MCF 10A (cell line): ENCODE measurements at regions not wholly inside any gene's neighbourhood (a gene's known extent, or its start where the extent isn't known, plus 50 kb on each side); places are given as distances from the start of the nearest gene placed in this dataset.
"Not testable (repeated sequence)": the region's sequence is repeated elsewhere in the genome, so short reads cannot be mapped to it uniquely, and the experiment has no call there.

Experiments used
- BruUV-seq: library from RNA; stranded (reverse); fragments of 400-500 nt; replicated peaks from 2 replicates; lab custom pipeline; 2021; lab: Mats Ljungman, UMichigan
- CTCF ChIA-PET: fragments of 300-600 bp; sonication (Branson Sonifier 250); formaldehyde crosslinking; extraction: SDS; loops from one replicate; lab custom pipeline; 2021; ENCODE audit warnings: antibody characterized with exemption, inconsistent platforms; lab: Yijun Ruan, JAX
- POLR2A ChIA-PET: fragments of 300-600, 350-650 bp; sonication (Branson Sonifier 250); formaldehyde crosslinking; extraction: SDS; loops from one replicate; lab custom pipeline; 2020; ENCODE audit warnings: antibody characterized with exemption, inconsistent platforms; lab: Yijun Ruan, JAX
- DNase-seq: peaks from one replicate; pipeline ENCODE4 v3.0.0-alpha.2; 2018; ENCODE audit not compliant: unreplicated experiment
- H3K27ac Mint-ChIP-seq: one replicate; pipeline ENCODE4 v1.8.0; 2022; ENCODE audit warnings: mild to moderate bottlenecking, low read depth, mixed read lengths; ENCODE audit not compliant: unreplicated experiment
- H3K27me3 Mint-ChIP-seq: one replicate; pipeline ENCODE4 v1.8.0; 2022; ENCODE audit warnings: mixed read lengths; ENCODE audit not compliant: insufficient read depth, unreplicated experiment
- H3K36me3 Mint-ChIP-seq: one replicate; pipeline ENCODE4 v1.8.0; 2022; ENCODE audit warnings: mild to moderate bottlenecking, moderate library complexity, mixed read lengths; ENCODE audit not compliant: insufficient read depth, unreplicated experiment
- H3K4me1 Mint-ChIP-seq: one replicate; pipeline ENCODE4 v1.8.0; 2022; ENCODE audit warnings: mixed read lengths; ENCODE audit not compliant: insufficient read depth, unreplicated experiment
- H3K4me3 Mint-ChIP-seq: one replicate; pipeline ENCODE4 v1.8.0; 2022; ENCODE audit warnings: mild to moderate bottlenecking, moderate library complexity, mixed read lengths; ENCODE audit not compliant: unreplicated experiment
- H3K9me3 Mint-ChIP-seq: one replicate; pipeline ENCODE4 v1.8.0; 2022; ENCODE audit warnings: mixed read lengths; ENCODE audit not compliant: unreplicated experiment
- intact Hi-C: fragments of 100-400 bp; cut with micrococcal nuclease; formaldehyde crosslinking; loops from 2 replicates; pipeline ENCODE4 v1.14.1; 2022
- TF ChIP-seq, protein P1 (sequence below): fragments of 200-600 bp; IDR thresholded peaks from one replicate; pipeline ENCODE4 v1.8.0; 2022; ENCODE audit warnings: antibody characterized with exemption, mild to moderate bottlenecking; ENCODE audit not compliant: unreplicated experiment

DNA sequence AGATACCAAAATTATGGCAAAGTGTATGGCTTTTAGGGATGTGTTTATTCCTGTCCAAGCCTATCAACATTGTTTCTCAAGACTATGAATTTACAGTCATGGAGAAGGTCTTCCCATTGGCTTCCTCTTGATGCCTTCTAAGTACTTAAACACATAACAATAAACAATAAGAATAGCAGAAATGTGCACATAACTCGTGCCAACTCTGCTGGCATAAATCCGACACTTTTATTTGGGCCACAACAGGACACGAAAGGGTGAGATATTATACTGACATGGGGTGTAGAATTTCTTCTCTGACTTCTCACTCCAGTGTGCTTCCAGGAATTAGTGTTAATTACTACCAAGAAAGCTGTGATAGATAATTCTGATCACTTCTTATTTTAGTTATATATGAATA lies 695.9 kb upstream of the SLC35B3 start:
- Mint-ChIP-seq H3K4me1 (peaks cover 15% of the 10 kb centered on the region), H3K27me3 (no peaks in the 10 kb centered on the region), H3K9me3 (no peaks in the 10 kb centered on the region), H3K4me3 (no peak overlapping the region), H3K36me3 (no peaks in the 10 kb centered on the region), H3K27ac (no peak overlapping the region)
- TF ChIP-seq, protein P1, sequence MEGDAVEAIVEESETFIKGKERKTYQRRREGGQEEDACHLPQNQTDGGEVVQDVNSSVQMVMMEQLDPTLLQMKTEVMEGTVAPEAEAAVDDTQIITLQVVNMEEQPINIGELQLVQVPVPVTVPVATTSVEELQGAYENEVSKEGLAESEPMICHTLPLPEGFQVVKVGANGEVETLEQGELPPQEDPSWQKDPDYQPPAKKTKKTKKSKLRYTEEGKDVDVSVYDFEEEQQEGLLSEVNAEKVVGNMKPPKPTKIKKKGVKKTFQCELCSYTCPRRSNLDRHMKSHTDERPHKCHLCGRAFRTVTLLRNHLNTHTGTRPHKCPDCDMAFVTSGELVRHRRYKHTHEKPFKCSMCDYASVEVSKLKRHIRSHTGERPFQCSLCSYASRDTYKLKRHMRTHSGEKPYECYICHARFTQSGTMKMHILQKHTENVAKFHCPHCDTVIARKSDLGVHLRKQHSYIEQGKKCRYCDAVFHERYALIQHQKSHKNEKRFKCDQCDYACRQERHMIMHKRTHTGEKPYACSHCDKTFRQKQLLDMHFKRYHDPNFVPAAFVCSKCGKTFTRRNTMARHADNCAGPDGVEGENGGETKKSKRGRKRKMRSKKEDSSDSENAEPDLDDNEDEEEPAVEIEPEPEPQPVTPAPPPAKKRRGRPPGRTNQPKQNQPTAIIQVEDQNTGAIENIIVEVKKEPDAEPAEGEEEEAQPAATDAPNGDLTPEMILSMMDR = no peak
- POLR2A ChIA-PET = no interaction called here
- DNase-seq = no peak
- no TSS peak for BruUV-seq
- intact Hi-C loops = no loop called here
- CTCF ChIA-PET = interaction anchor here (0.5 to 0.6 kb wide), 2 partner anchors 60 to 1276 kb away, joined by 4 read pairs; no protein-coding TSS in a partner anchor

DNA sequence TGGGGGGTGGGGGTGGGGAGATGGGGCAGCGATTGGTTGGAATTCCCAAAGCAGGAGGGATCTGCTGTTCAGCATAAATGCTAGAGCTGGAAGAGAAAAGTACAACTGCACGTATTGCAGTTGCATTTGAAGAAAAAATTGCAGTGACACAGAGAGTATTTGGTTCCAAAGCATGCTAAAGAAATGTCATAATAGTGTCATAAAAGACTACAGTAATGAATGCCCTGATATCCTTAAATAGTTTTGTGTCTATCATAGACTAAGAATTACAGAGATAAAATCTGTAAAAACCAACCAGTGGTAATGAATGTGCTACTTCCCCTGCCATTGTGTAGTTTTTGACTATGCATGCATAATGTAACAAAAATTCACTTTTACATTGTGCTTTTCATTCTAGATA lies 693.6 kb upstream of the SLC35B3 start:
- intact Hi-C loops = no loop called here
- H3K27ac Mint-ChIP-seq = no peak overlapping the region

DNA sequence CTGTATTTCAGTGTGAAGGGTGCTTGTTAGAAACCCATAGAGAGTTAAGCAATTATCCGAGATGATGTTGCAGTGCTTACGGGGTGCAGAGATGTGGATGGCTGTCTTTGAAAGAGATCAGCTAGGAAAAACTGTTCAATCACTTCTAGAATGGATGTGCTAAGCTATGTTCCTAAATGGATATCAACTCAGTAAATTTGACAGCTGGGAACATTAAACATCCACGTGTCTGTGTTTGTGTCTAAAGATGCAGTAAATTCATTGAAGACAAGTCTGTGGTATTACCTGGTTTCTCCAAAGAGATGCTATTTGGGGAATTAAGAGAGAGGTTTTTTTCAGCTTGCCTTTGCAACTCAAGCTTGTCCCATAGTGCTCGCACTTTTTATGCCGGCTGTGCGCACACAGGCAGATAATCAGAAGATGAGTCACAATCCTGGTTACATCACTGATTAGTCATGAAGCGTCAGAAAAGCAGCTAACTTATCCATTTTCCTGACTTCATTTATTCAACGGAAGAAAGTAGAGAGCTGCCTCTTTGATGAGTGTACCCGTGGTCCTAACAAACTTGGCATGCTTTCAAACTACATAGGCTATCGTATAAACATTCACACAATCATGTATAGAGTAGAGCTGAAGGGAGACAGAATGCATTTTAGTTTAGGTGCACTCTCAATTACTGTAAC lies 691.7 kb upstream of the SLC35B3 start:
- Mint-ChIP-seq H3K27ac (no peak overlapping the region), H3K27me3 (no peaks in the 10 kb centered on the region), H3K4me1 (peaks cover 9% of the 10 kb centered on the region), H3K9me3 (no peaks in the 10 kb centered on the region), H3K4me3 (no peak overlapping the region), H3K36me3 (no peaks in the 10 kb centered on the region)
- ChIA-PET CTCF (interaction anchor here (0.6 to 1.0 kb wide), 4 partner anchors 10 to 646 kb away, joined by 3 to 4 read pairs (median 3); no protein-coding TSS in a partner anchor), POLR2A (interaction anchor here (0.7 to 3.8 kb wide), 8 partner anchors 11 to 106 kb away, joined by 3 to 43 read pairs (median 4); no protein-coding TSS in a partner anchor)
- DNase-seq = peak; percentile 90
- TF ChIP-seq, protein P1 = no peak
- intact Hi-C loops = no loop called here
- BruUV-seq = no TSS peak

More for the DNA sequence above, 693.6 kb upstream of the SLC35B3 start:
- no peak for DNase-seq
- TF ChIP-seq, protein P1 = no peak
- Mint-ChIP-seq H3K4me1 (peaks cover 9% of the 10 kb centered on the region), H3K9me3 (no peaks in the 10 kb centered on the region), H3K4me3 (no peak overlapping the region), H3K27me3 (no peaks in the 10 kb centered on the region), H3K36me3 (no peaks in the 10 kb centered on the region)
- BruUV-seq = no TSS peak
- CTCF ChIA-PET = interaction anchor here (0.5 kb wide), 1 partner anchor 264 kb away, joined by 3 read pairs; no protein-coding TSS in a partner anchor
- POLR2A ChIA-PET = interaction anchor here (3.8 kb wide), 1 partner anchor 9 kb away, joined by 43 read pairs; no protein-coding TSS in a partner anchor

DNA sequence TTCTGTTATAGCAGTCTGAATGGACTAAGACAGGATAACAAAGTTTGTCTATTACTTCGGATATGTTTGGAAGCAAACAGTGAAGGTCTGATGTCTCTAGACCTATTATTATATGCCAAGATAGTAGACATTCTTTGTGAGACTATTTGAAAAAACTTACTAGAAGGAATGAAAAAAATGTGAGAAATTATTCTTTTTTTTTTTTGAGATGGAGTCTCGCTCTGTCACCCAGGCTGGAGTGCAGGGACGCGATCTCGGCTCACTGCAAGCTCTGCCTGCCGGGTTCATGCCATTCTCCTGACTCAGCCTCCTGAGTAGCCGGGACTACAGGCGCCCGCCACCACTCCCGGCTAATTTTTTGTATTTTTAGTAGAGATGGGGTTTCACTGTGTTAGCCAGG lies 690.7 kb upstream of the SLC35B3 start:
- H3K27ac Mint-ChIP-seq, BruUV-seq, H3K9me3 Mint-ChIP-seq, H3K27me3 Mint-ChIP-seq, H3K4me3 Mint-ChIP-seq, H3K36me3 Mint-ChIP-seq, intact Hi-C loops, DNase-seq: not testable (repeated sequence)
- ChIA-PET POLR2A (interaction anchor here (1.8 to 3.8 kb wide), 2 partner anchors 12 to 21 kb away, joined by 7 to 43 read pairs; no protein-coding TSS in a partner anchor), CTCF (interaction anchor here (1.0 kb wide), 1 partner anchor 13 kb away, joined by 4 read pairs; no protein-coding TSS in a partner anchor)
- H3K4me1 Mint-ChIP-seq = peaks cover 17% of the 10 kb centered on the region
